ENCODE measurements at regions not wholly inside any gene's neighbourhood (a gene's known extent, or its start where the extent isn't known, plus 50 kb on each side); places are given as distances from the start of the nearest gene placed in this dataset.

DNA sequence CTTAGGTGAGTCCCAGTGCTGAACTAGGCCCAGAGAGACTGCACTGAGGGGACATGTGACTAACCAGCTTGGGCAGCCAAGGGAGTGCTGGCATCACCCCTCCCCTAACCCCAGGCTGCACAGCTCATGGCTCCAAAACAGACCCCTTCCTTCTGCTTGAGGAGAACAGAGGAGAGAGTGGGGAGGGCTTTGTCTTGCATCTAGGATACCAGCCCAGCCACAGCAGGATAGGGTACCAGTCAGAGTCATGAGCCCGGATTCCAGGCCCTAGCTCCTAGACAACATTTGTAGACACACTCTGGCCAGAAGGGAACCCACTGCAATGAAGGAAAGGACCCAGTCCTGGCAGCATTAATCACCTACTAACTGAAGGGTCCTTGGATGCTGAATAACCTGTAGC is 49.9 kb upstream of the PLSCR4 start:
- DNase-seq (ENCODE audit: low read depth) = no peak
- TF ChIP-seq CTCF (IDR thresholded peaks at IDR 0.05; ENCODE audit: low read length, missing control alignments) = no peak
- H3K4me3 ChIP-seq (replicated peaks; ENCODE audit: low read depth, low read length) = no peak overlapping the region

All from fibroblast of pulmonary artery (primary cell).